ENCODE measurements at regions not wholly inside any gene's neighbourhood (a gene's known extent, or its start where the extent isn't known, plus 50 kb on each side); places are given as distances from the start of the nearest gene placed in this dataset.

GRCh38 chr12:114879354-114879753, 195.4 kb upstream of the TBX3 start:
- Histone ChIP-seq H3K27ac (ENCODE audit: insufficient read depth, low read depth, low read length) (no peak overlapping the region), H3K27me3 (ENCODE audit: control insufficient read depth in 2 of 2, insufficient read depth in 2 of 2, low read length in 2 of 2) (no peaks in the 10 kb centered on the region), H3K4me1 (ENCODE audit: control insufficient read depth, extremely low read depth, insufficient read depth, low read length) (no peaks in the 10 kb centered on the region), H3K9ac (replicated peaks; ENCODE audit: extremely low read depth, insufficient read depth, low read length) (no peak overlapping the region), H3K9me1 (replicated peaks; ENCODE audit: control insufficient read depth, extremely low read depth, insufficient read depth, low read length) (no peaks in the 10 kb centered on the region), H3K36me3 (ENCODE audit: control insufficient read depth in 2 of 2, extremely low read depth in 1 of 2, insufficient read depth in 2 of 2, low read length in 2 of 2) (no peaks in the 10 kb centered on the region), H3K4me3 (replicated peaks in 1 of 3; ENCODE audit: insufficient read depth in 1 of 3, low read depth in 1 of 3, low read length in 3 of 3) (no peak overlapping the region), H3K79me2 (ENCODE audit: control insufficient read depth, insufficient read depth, low read length) (no peaks in the 10 kb centered on the region), H3K9me3 (replicated peaks; ENCODE audit: control insufficient read depth, insufficient read depth, low read length) (peaks cover 7% of the 10 kb centered on the region), H3K4me2 (ENCODE audit: insufficient read depth, low read length) (no peak overlapping the region), H4K20me1 (replicated peaks; ENCODE audit: control insufficient read depth, extremely low read depth, insufficient read depth, low read length) (no peaks in the 10 kb centered on the region), H2AFZ (ENCODE audit: low read depth, low read length) (no peak overlapping the region)
- intact Hi-C loops (cut with micrococcal nuclease) (no loop called here), dilution Hi-C loops (cut with MboI; ENCODE audit: extremely low pct_ligation_motif_present, low sequenced_read_pairs) (no loop called here)
- DNase-seq (ENCODE audit: low read depth, low spot score) (no peak), FAIRE-seq (no peak)
- CTCF ChIA-PET, result no interaction called here
- TF ChIP-seq MAX (IDR thresholded peaks at IDR 0.05; ENCODE audit: insufficient read depth, insufficient read length) (no peak), POLR2A (IDR thresholded peaks at IDR 0.05; ENCODE audit: low read depth, low read length) (no peak), GATA2 (IDR thresholded peaks at IDR 0.05; ENCODE audit: insufficient read depth, insufficient read length, low read depth, low read length) (no peak), EZH2 (IDR thresholded peaks at IDR 0.05; ENCODE audit: borderline replicate concordance, low read depth, low read length, severe bottlenecking) (no peak), CTCF (IDR thresholded peaks at IDR 0.05; ENCODE audit: extremely low read depth in 1 of 2, insufficient read depth in 1 of 2, low read depth in 1 of 2, low read length in 2 of 2) (no peak), POLR2AphosphoS5 (IDR thresholded peaks at IDR 0.05; ENCODE audit: insufficient read depth, low read depth, low read length) (no peak)
- no TSS peak for BruUV-seq (replicated peaks)
- POLR2A ChIA-PET, result no interaction called here

GRCh38 chr12:114878781-114879180, 194.8 kb upstream of the TBX3 start:
- Histone ChIP-seq H3K9me1 (replicated peaks; ENCODE audit: control insufficient read depth, extremely low read depth, insufficient read depth, low read length) (no peaks in the 10 kb centered on the region), H3K27ac (ENCODE audit: insufficient read depth, low read depth, low read length) (no peak overlapping the region), H3K9me3 (replicated peaks; ENCODE audit: control insufficient read depth, insufficient read depth, low read length) (peaks cover 7% of the 10 kb centered on the region), H3K27me3 (ENCODE audit: control insufficient read depth in 2 of 2, insufficient read depth in 2 of 2, low read length in 2 of 2) (no peaks in the 10 kb centered on the region), H3K79me2 (ENCODE audit: control insufficient read depth, insufficient read depth, low read length) (no peaks in the 10 kb centered on the region), H3K4me3 (replicated peaks in 1 of 3; ENCODE audit: insufficient read depth in 1 of 3, low read depth in 1 of 3, low read length in 3 of 3) (no peak overlapping the region), H3K4me2 (ENCODE audit: insufficient read depth, low read length) (no peak overlapping the region), H4K20me1 (replicated peaks; ENCODE audit: control insufficient read depth, extremely low read depth, insufficient read depth, low read length) (no peaks in the 10 kb centered on the region), H3K9ac (replicated peaks; ENCODE audit: extremely low read depth, insufficient read depth, low read length) (no peak overlapping the region), H3K4me1 (ENCODE audit: control insufficient read depth, extremely low read depth, insufficient read depth, low read length) (no peaks in the 10 kb centered on the region), H3K36me3 (ENCODE audit: control insufficient read depth in 2 of 2, extremely low read depth in 1 of 2, insufficient read depth in 2 of 2, low read length in 2 of 2) (no peaks in the 10 kb centered on the region), H2AFZ (ENCODE audit: low read depth, low read length) (no peak overlapping the region)
- ChIA-PET CTCF (no interaction called here), POLR2A (no interaction called here)
- intact Hi-C loops (cut with micrococcal nuclease) (no loop called here), dilution Hi-C loops (cut with MboI; ENCODE audit: extremely low pct_ligation_motif_present, low sequenced_read_pairs) (no loop called here)
- DNase-seq (ENCODE audit: low read depth, low spot score), result no peak
- TF ChIP-seq POLR2A (IDR thresholded peaks at IDR 0.05; ENCODE audit: low read depth, low read length), result no peak
- TF ChIP-seq MAX (IDR thresholded peaks at IDR 0.05; ENCODE audit: insufficient read depth, insufficient read length), result no peak
- TF ChIP-seq FOS (IDR thresholded peaks at IDR 0.05; ENCODE audit: borderline replicate concordance, insufficient read depth, low read length), result no peak
- TF ChIP-seq EZH2 (IDR thresholded peaks at IDR 0.05; ENCODE audit: borderline replicate concordance, low read depth, low read length, severe bottlenecking), result no peak
- no peak for TF ChIP-seq POLR2AphosphoS5 (IDR thresholded peaks at IDR 0.05; ENCODE audit: insufficient read depth, low read depth, low read length)
- no peak for TF ChIP-seq MYC (IDR thresholded peaks at IDR 0.05; ENCODE audit: low read depth, low read length)
- no peak for TF ChIP-seq JUN (IDR thresholded peaks at IDR 0.05; ENCODE audit: borderline replicate concordance, insufficient read depth, insufficient read length, low read depth)
- TF ChIP-seq CTCF (IDR thresholded peaks at IDR 0.05; ENCODE audit: extremely low read depth in 1 of 2, insufficient read depth in 1 of 2, low read depth in 1 of 2, low read length in 2 of 2), result no peak
- TF ChIP-seq GATA2 (IDR thresholded peaks at IDR 0.05; ENCODE audit: insufficient read depth, insufficient read length, low read depth, low read length), result no peak
- FAIRE-seq, result no peak
- BruUV-seq (replicated peaks), result no TSS peak

Measured in endothelial cell of umbilical vein (primary cell).